WTC11 (cell line): ENCODE measurements at regions not wholly inside any gene's neighbourhood (a gene's known extent, or its start where the extent isn't known, plus 50 kb on each side); places are given as distances from the start of the nearest gene placed in this dataset.

Experiments used
- ATAC-seq: fragments of 200-7000 bp; cut with Tn5 transposase; 2 replicates; pipeline ENCODE4 v1.10.0; 2021; ENCODE audit warnings: mild to moderate bottlenecking, moderate library complexity
- CTCF ChIA-PET: fragments of 300-600 bp; sonication (Branson Sonifier 250); formaldehyde crosslinking; loops from one replicate; lab custom pipeline; 2021; ENCODE audit warnings: antibody characterized with exemption; lab: Charles Lee
- POLR2A ChIA-PET: fragments of 350-600 bp; sonication (Branson Sonifier 250); formaldehyde crosslinking; loops from one replicate; lab custom pipeline; 2021; ENCODE audit warnings: antibody characterized with exemption; lab: Charles Lee
- DNase-seq: peaks from one replicate; pipeline ENCODE4 v3.0.0; 2021; ENCODE audit warnings: low spot score
- H3K27ac Mint-ChIP-seq: 2 replicates; pipeline ENCODE4 v1.8.0; 2021; ENCODE audit warnings: mixed read lengths
- H3K27me3 Mint-ChIP-seq: 2 replicates; pipeline ENCODE4 v1.8.0; 2021; ENCODE audit warnings: low read depth, mild to moderate bottlenecking, moderate library complexity, mixed read lengths
- H3K36me3 Mint-ChIP-seq: 2 replicates; pipeline ENCODE4 v1.8.0; 2021; ENCODE audit warnings: mixed read lengths
- H3K4me1 Mint-ChIP-seq: 2 replicates; pipeline ENCODE4 v1.8.0; 2022; ENCODE audit warnings: mixed read lengths
- H3K4me3 Mint-ChIP-seq: 2 replicates; pipeline ENCODE4 v1.8.0; 2021; ENCODE audit warnings: mild to moderate bottlenecking, moderate library complexity, mixed read lengths
- H3K9me3 Mint-ChIP-seq: 2 replicates; pipeline ENCODE4 v1.8.0; 2021; ENCODE audit warnings: mixed read lengths
- AFF4 ChIP-seq: sonication (generic); formaldehyde crosslinking; IDR thresholded peaks from 2 replicates; pipeline ENCODE4 v1.8.1; 2023; ENCODE audit warnings: mild to moderate bottlenecking, missing genetic modification reagents, borderline replicate concordance
- CBFB ChIP-seq: sonication (generic); formaldehyde crosslinking; IDR thresholded peaks from 2 replicates; pipeline ENCODE4 v1.8.1; 2022; ENCODE audit warnings: mild to moderate bottlenecking, low read depth, missing genetic modification reagents
- CREM ChIP-seq: sonication (generic); formaldehyde crosslinking; IDR thresholded peaks from 2 replicates; pipeline ENCODE4 v1.8.1; 2022; ENCODE audit warnings: mild to moderate bottlenecking, missing genetic modification reagents, moderate library complexity
- E2F1 ChIP-seq: sonication (generic); formaldehyde crosslinking; IDR thresholded peaks from 2 replicates; pipeline ENCODE4 v1.8.0; 2022; ENCODE audit warnings: mild to moderate bottlenecking, missing genetic modification reagents
- ERG ChIP-seq: fragments of 250-450 bp; sonication (Bioruptor Pico); IDR thresholded peaks from 2 replicates; pipeline ENCODE4 v1.8.0; 2021; ENCODE audit warnings: mild to moderate bottlenecking
- ETV6 ChIP-seq: sonication (generic); formaldehyde crosslinking; IDR thresholded peaks from 2 replicates; pipeline ENCODE4 v1.8.1; 2022; ENCODE audit warnings: mild to moderate bottlenecking, missing genetic modification reagents
- FOXJ3 ChIP-seq: sonication (generic); formaldehyde crosslinking; IDR thresholded peaks from 2 replicates; pipeline ENCODE4 v1.9.0; 2021; ENCODE audit warnings: missing genetic modification reagents, mild to moderate bottlenecking, borderline replicate concordance
- GABPB1 ChIP-seq: sonication (generic); formaldehyde crosslinking; IDR thresholded peaks from 2 replicates; pipeline ENCODE4 v1.8.1; 2023; ENCODE audit warnings: mild to moderate bottlenecking, missing genetic modification reagents
- JUN ChIP-seq: sonication (generic); formaldehyde crosslinking; IDR thresholded peaks from 2 replicates; pipeline ENCODE4 v1.8.0; 2023; ENCODE audit warnings: mild to moderate bottlenecking, missing genetic modification reagents
- NFE2L1 ChIP-seq: sonication (generic); formaldehyde crosslinking; IDR thresholded peaks from 2 replicates; pipeline ENCODE4 v1.8.1; 2023; ENCODE audit warnings: missing genetic modification reagents
- NFYB ChIP-seq: sonication (generic); formaldehyde crosslinking; conservative IDR thresholded peaks from 2 replicates; pipeline ENCODE4 v1.8.0; 2022; ENCODE audit warnings: low read depth, missing genetic modification reagents
- PRDM15 ChIP-seq: sonication (generic); formaldehyde crosslinking; IDR thresholded peaks from 2 replicates; pipeline ENCODE4 v1.8.0; 2022; ENCODE audit warnings: missing genetic modification reagents
- ZBTB21 ChIP-seq: sonication (generic); formaldehyde crosslinking; IDR thresholded peaks from 2 replicates; pipeline ENCODE4 v1.8.1; 2023; ENCODE audit warnings: mild to moderate bottlenecking, missing genetic modification reagents, borderline replicate concordance
- ZNF219 ChIP-seq: sonication (generic); formaldehyde crosslinking; IDR thresholded peaks from 2 replicates; pipeline ENCODE4 v1.8.0; 2023; ENCODE audit warnings: missing genetic modification reagents, mild to moderate bottlenecking, borderline replicate concordance
- ZNF317 ChIP-seq: sonication (generic); formaldehyde crosslinking; IDR thresholded peaks from 2 replicates; pipeline ENCODE4 v1.8.1; 2023; ENCODE audit warnings: low read depth, mild to moderate bottlenecking, moderate library complexity, missing genetic modification reagents, borderline replicate concordance
- ZNF416 ChIP-seq: fragments of 250-450 bp; sonication (Bioruptor Pico); IDR thresholded peaks from 2 replicates; pipeline ENCODE4 v1.9.0; 2021; ENCODE audit warnings: mild to moderate bottlenecking, inconsistent platforms
- TF ChIP-seq, protein P1 (sequence below): fragments of 250-450 bp; sonication (Bioruptor Pico); conservative IDR thresholded peaks from 2 replicates; pipeline ENCODE4 v1.9.0; 2021; ENCODE audit warnings: mild to moderate bottlenecking
- TF ChIP-seq, protein P2 (sequence below): sonication (generic); formaldehyde crosslinking; IDR thresholded peaks from 2 replicates; pipeline ENCODE4 v1.8.0; 2023; ENCODE audit warnings: missing genetic modification reagents

- Mint-ChIP-seq H3K27ac (no peak overlapping the region), H3K36me3 (no peaks in the 10 kb centered on the region), H3K4me1 (peaks cover 9% of the 10 kb centered on the region), H3K4me3 (no peak overlapping the region), H3K27me3 (no peaks in the 10 kb centered on the region), H3K9me3 (0 out of 2 replicates have a peak, but pooled peaks cover 4% of the 10 kb centered on the region)
- POLR2A ChIA-PET: no interaction called here
- CTCF ChIA-PET: no interaction called here
- ATAC-seq (no peak), DNase-seq (no peak)
- TF ChIP-seq ETV6 (CRISPR knock-in tag) (no peak), ZBTB21 (CRISPR knock-in tag) (no peak), CREM (CRISPR knock-in tag) (no peak), ERG (CRISPR knock-in tag) (no peak)
Observed at GRCh38 chr1:208979776-208980175, 603.7 kb upstream of the CAMK1G start.

- POLR2A ChIA-PET: no interaction called here
- Mint-ChIP-seq H3K36me3 (no peaks in the 10 kb centered on the region), H3K9me3 (0 out of 2 replicates have a peak, but pooled peaks cover 4% of the 10 kb centered on the region), H3K4me3 (no peak overlapping the region), H3K27ac (no peak overlapping the region), H3K4me1 (peaks cover 9% of the 10 kb centered on the region), H3K27me3 (no peaks in the 10 kb centered on the region)
- TF ChIP-seq PRDM15: no peak
- TF ChIP-seq E2F1 (CRISPR knock-in tag): no peak
- no peak for TF ChIP-seq FOXJ3 (CRISPR knock-in tag)
- no peak for TF ChIP-seq ZNF416
- TF ChIP-seq NFE2L1 (CRISPR knock-in tag): no peak
- no peak for ATAC-seq
- no peak for DNase-seq
- CTCF ChIA-PET: no interaction called here
Observed at GRCh38 chr1:208980605-208981004, 602.9 kb upstream of the CAMK1G start.

DNA sequence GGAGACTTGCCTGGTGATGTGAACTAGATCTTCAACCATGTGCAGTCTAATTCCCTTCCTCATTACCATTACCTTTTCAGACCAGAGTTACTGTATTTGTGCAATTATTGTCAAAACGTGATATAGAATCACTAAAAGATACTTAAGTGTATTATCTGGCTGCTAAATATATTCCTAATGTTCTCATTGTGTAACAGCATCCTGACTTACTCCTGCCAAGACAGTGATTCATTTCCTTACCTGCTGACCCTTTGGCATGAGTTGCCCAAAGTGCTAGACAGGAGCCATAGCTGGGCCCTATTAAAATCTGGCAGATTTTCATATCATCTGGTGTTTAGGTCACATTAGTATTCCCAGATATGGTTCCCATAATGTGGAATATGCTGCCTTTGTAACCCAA lies 598.3 kb upstream of the CAMK1G start:
- TF ChIP-seq AFF4 (CRISPR knock-in tag) (no peak), CBFB (CRISPR knock-in tag) (no peak), NFE2L1 (CRISPR knock-in tag) (no peak), ZNF317 (CRISPR knock-in tag) (no peak), NFYB (CRISPR knock-in tag) (no peak), GABPB1 (CRISPR knock-in tag) (no peak), ZNF219 (no peak), JUN (CRISPR knock-in tag) (no peak), ZBTB21 (CRISPR knock-in tag) (no peak)
- TF ChIP-seq, protein P1, sequence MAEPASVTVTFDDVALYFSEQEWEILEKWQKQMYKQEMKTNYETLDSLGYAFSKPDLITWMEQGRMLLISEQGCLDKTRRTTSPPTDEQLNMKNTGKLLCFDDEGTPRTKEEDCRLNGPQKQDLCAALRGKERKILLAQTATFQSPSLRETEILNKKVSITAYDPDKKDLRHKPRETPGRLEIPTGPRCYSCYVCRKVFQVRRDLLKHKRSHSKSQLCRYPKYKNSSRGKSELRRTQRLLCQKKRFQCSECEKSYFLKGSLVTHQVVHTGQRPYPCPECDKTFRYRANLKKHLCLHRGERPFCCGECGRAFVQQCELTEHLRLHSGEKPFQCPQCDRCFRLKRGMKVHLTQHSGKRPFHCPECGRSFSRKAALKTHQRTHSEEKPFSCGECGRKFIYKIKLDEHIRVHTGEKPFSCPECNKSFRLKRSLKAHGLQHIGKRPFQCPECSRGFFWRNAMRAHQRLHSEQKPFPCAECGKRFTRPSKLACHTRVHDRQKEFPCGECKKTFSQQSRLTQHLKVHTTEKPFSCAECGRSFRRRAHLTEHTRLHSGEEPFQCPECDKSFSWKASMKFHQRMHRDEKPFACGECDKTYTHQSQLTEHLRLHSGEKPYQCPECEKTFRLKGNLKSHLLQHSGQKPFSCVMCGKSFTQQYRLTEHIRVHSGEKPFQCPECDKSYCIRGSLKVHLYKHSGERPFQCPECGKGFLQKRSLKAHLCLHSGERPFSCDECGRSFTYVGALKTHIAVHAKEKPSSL (CRISPR knock-in tag): no peak
- TF ChIP-seq, protein P2, sequence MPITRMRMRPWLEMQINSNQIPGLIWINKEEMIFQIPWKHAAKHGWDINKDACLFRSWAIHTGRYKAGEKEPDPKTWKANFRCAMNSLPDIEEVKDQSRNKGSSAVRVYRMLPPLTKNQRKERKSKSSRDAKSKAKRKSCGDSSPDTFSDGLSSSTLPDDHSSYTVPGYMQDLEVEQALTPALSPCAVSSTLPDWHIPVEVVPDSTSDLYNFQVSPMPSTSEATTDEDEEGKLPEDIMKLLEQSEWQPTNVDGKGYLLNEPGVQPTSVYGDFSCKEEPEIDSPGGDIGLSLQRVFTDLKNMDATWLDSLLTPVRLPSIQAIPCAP (CRISPR knock-in tag): no peak
- no peak overlapping the region for H3K4me3 Mint-ChIP-seq
- ATAC-seq: no peak
- no peak overlapping the region for H3K27ac Mint-ChIP-seq
- peaks cover 16% of the 10 kb centered on the region for H3K9me3 Mint-ChIP-seq
- ChIA-PET POLR2A (no interaction called here), CTCF (no interaction called here)
- H3K27me3 Mint-ChIP-seq: no peaks in the 10 kb centered on the region
- peaks cover 4% of the 10 kb centered on the region; the same call in 1 of the 2 replicates for H3K36me3 Mint-ChIP-seq
- no peaks in the 10 kb centered on the region for H3K4me1 Mint-ChIP-seq
- no peak for DNase-seq
